H1 (cell line): ENCODE measurements at regions not wholly inside any gene's neighbourhood (a gene's known extent, or its start where the extent isn't known, plus 50 kb on each side); places are given as distances from the start of the nearest gene placed in this dataset.

Experiments
- CHD2 ChIP-seq: IDR thresholded peaks from 2 replicates; pipeline ENCODE4 v1.6.1; 2012; ENCODE audit warnings: low read length, improper control_type of control experiment
- CTBP2 ChIP-seq: IDR thresholded peaks from 2 replicates; pipeline ENCODE4 v1.7.0; 2011; ENCODE audit warnings: borderline replicate concordance, mild to moderate bottlenecking, moderate library complexity, mixed read lengths, low read length; ENCODE audit not compliant: insufficient read depth, insufficient read length
- HDAC2 ChIP-seq, 2 experiments: fragments of 300-600 bp in 1 of 2; sonication (generic) in 1 of 2; IDR thresholded peaks; 2 replicates each; pipeline ENCODE4 v1.6.1; 2011 to 2012; ENCODE audit warnings: low read depth in 2 of 2, low read length in 2 of 2, mild to moderate bottlenecking in 2 of 2, moderate library complexity in 2 of 2, borderline replicate concordance in 1 of 2, inconsistent platforms in 1 of 2
- JUN ChIP-seq: IDR thresholded peaks from 2 replicates; pipeline ENCODE4 v1.6.1; 2011; ENCODE audit warnings: low read depth, mild to moderate bottlenecking, improper control_type of control experiment, low read length
- KDM4A ChIP-seq: IDR thresholded peaks from one replicate; pipeline ENCODE4 v1.7.1; 2012; ENCODE audit warnings: low read depth, mild to moderate bottlenecking, moderate library complexity, low read length, inconsistent platforms; ENCODE audit not compliant: severe bottlenecking
- NANOG ChIP-seq: IDR thresholded peaks from 2 replicates; pipeline ENCODE4 v1.6.1; 2011; ENCODE audit warnings: low read length, low read depth, mild to moderate bottlenecking, inconsistent platforms; ENCODE audit not compliant: insufficient read depth, poor library complexity, severe bottlenecking
- SP2 ChIP-seq: IDR thresholded peaks from 2 replicates; pipeline ENCODE4 v1.6.1; 2012; ENCODE audit warnings: mild to moderate bottlenecking, low read length, inconsistent platforms

- no peak for TF ChIP-seq NANOG
- no peak for TF ChIP-seq CTBP2
- no peak for TF ChIP-seq SP2
- no peak for TF ChIP-seq CHD2
- TF ChIP-seq HDAC2 (IDR thresholded peaks at IDR 0.05; ENCODE audit: borderline replicate concordance in 1 of 2, low read depth in 2 of 2, low read length in 2 of 2) = no peak
- TF ChIP-seq JUN = no peak
- TF ChIP-seq KDM4A = no peak
- TF ChIP-seq, all 59 proteins: peak for 0
Measured at GRCh38 chr3:65195211-65196006, 507.6 kb upstream of the ADAMTS9 start (continued).
